HepG2 (cell line): ENCODE measurements at regions not wholly inside any gene's neighbourhood (a gene's known extent, or its start where the extent isn't known, plus 50 kb on each side); places are given as distances from the start of the nearest gene placed in this dataset.

Experiments used
- CBX5 ChIP-seq: sonication (generic); formaldehyde crosslinking; IDR thresholded peaks from 2 replicates; pipeline ENCODE4 v1.4.0; 2020; ENCODE audit warnings: missing genetic modification reagents, borderline replicate concordance
- CHCHD3 ChIP-seq: sonication (generic); formaldehyde crosslinking; IDR thresholded peaks from 2 replicates; pipeline ENCODE4 v1.8.0; 2022; ENCODE audit warnings: mild to moderate bottlenecking, missing genetic modification reagents, moderate library complexity
- KDM2A ChIP-seq: sonication (generic); formaldehyde crosslinking; IDR thresholded peaks from 2 replicates; pipeline ENCODE4 v1.4.0; 2020; ENCODE audit warnings: low read depth, missing genetic modification reagents, borderline replicate concordance
- MIER2 ChIP-seq: IDR thresholded peaks from 2 replicates; pipeline ENCODE4 v1.6.1; 2016; ENCODE audit warnings: missing biosample characterization, missing genetic modification reagents
- REL ChIP-seq: sonication (generic); formaldehyde crosslinking; conservative IDR thresholded peaks from 2 replicates; pipeline ENCODE4 v1.8.0; 2022; ENCODE audit warnings: mild to moderate bottlenecking, missing genetic modification reagents, moderate library complexity
- SMAD3 ChIP-seq: sonication (generic); formaldehyde crosslinking; IDR thresholded peaks from 2 replicates; pipeline ENCODE4 v1.4.0; 2020; ENCODE audit warnings: missing genetic modification reagents
- SP140L ChIP-seq: sonication (generic); formaldehyde crosslinking; IDR thresholded peaks from 2 replicates; pipeline ENCODE4 v1.4.0; 2020; ENCODE audit warnings: missing genetic modification reagents, borderline replicate concordance
- SRSF9 ChIP-seq: fragments of 200-400 bp; formaldehyde crosslinking; IDR thresholded peaks from 2 replicates; pipeline ENCODE4 v1.6.1; 2018; ENCODE audit warnings: borderline replicate concordance, mild to moderate bottlenecking, low read depth, low read length; ENCODE audit not compliant: insufficient read depth, poor library complexity, severe bottlenecking
- TGIF2 ChIP-seq: IDR thresholded peaks from 2 replicates; pipeline ENCODE4 v1.6.1; 2016; ENCODE audit warnings: control low read depth, missing compliant biosample characterization
- TRIM24 ChIP-seq: sonication (generic); formaldehyde crosslinking; IDR thresholded peaks from 2 replicates; pipeline ENCODE4 v1.8.0; 2022; ENCODE audit warnings: mild to moderate bottlenecking, missing genetic modification reagents
- ZNF10 ChIP-seq: sonication (generic); formaldehyde crosslinking; IDR thresholded peaks from 2 replicates; pipeline ENCODE4 v1.4.0; 2020; ENCODE audit warnings: mild to moderate bottlenecking, low read depth, missing genetic modification reagents, borderline replicate concordance
- ZNF234 ChIP-seq: sonication (generic); formaldehyde crosslinking; conservative IDR thresholded peaks from 2 replicates; pipeline ENCODE4 v1.5.1; 2020; ENCODE audit warnings: mild to moderate bottlenecking, missing genetic modification reagents
- ZNF546 ChIP-seq: sonication (generic); formaldehyde crosslinking; conservative IDR thresholded peaks from 2 replicates; pipeline ENCODE4 v1.8.1; 2023; ENCODE audit warnings: mild to moderate bottlenecking, missing genetic modification reagents
- ZNF558 ChIP-seq: sonication (generic); formaldehyde crosslinking; IDR thresholded peaks from 2 replicates; pipeline ENCODE4 v1.9.0; 2022; ENCODE audit warnings: mild to moderate bottlenecking, missing genetic modification reagents, borderline replicate concordance
- ZNF577 ChIP-seq: sonication (generic); formaldehyde crosslinking; IDR thresholded peaks from 2 replicates; pipeline ENCODE4 v1.4.0; 2020; ENCODE audit warnings: mild to moderate bottlenecking, low read depth, missing genetic modification reagents, borderline replicate concordance
- ZNF777 ChIP-seq: sonication (generic); formaldehyde crosslinking; IDR thresholded peaks from 2 replicates; pipeline ENCODE4 v1.4.0; 2020; ENCODE audit warnings: missing genetic modification reagents
- ZNF790 ChIP-seq: sonication (generic); formaldehyde crosslinking; IDR thresholded peaks from 2 replicates; pipeline ENCODE4 v1.8.0; 2022; ENCODE audit warnings: missing genetic modification reagents, mild to moderate bottlenecking, borderline replicate concordance
- ZNF879 ChIP-seq: sonication (generic); formaldehyde crosslinking; IDR thresholded peaks from 2 replicates; pipeline ENCODE4 v1.8.1; 2023; ENCODE audit warnings: missing genetic modification reagents
- ZSCAN22 ChIP-seq: sonication (generic); formaldehyde crosslinking; IDR thresholded peaks from 2 replicates; pipeline ENCODE4 v1.4.0; 2020; ENCODE audit warnings: mild to moderate bottlenecking, missing genetic modification reagents
- TF ChIP-seq, protein P1 (sequence below): sonication (generic); formaldehyde crosslinking; IDR thresholded peaks from 2 replicates; pipeline ENCODE4 v1.4.0; 2020; ENCODE audit warnings: missing genetic modification reagents; ENCODE audit errors: not compliant biosample characterization
- TF ChIP-seq, protein P2 (sequence below): sonication (generic); formaldehyde crosslinking; IDR thresholded peaks from 2 replicates; pipeline ENCODE4 v1.8.0; 2022; ENCODE audit warnings: mild to moderate bottlenecking, missing genetic modification reagents; ENCODE audit not compliant: insufficient replicate concordance
- TF ChIP-seq, protein P3 (sequence below): sonication (generic); formaldehyde crosslinking; conservative IDR thresholded peaks from 2 replicates; pipeline ENCODE4 v1.4.0; 2020; ENCODE audit warnings: missing genetic modification reagents
- TF ChIP-seq, protein P4 (sequence below): sonication (generic); formaldehyde crosslinking; IDR thresholded peaks from 2 replicates; pipeline ENCODE4 v1.4.0; 2020; ENCODE audit warnings: mild to moderate bottlenecking, missing genetic modification reagents

DNA sequence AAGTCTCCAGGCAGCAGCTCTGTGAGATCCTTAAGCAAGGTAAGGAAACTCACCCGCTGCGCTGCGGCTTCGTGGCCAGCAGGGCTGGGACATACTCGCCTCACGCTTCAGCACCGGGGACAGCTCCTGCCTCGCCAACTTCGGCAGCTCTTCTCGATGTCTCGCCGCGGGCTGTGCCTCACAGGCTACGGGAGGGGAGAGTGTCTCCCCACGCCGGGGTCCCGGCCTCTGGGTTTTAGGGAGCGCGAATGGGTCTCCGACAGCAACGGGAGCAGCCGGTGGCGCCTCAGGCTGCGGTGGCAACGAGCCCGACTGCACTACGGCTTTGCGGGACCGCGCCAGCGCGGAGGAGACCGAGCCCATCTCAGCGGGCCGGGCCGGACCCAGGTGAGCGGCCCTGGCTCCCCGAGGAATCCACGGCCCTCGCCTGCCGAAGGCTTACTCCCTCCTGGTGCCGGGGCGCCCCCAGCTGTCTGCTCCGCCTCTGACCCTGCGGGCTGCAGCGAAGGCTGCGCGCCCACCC, 62.4 kb downstream of the LSM5 start (continued):
- TF ChIP-seq, protein P1, sequence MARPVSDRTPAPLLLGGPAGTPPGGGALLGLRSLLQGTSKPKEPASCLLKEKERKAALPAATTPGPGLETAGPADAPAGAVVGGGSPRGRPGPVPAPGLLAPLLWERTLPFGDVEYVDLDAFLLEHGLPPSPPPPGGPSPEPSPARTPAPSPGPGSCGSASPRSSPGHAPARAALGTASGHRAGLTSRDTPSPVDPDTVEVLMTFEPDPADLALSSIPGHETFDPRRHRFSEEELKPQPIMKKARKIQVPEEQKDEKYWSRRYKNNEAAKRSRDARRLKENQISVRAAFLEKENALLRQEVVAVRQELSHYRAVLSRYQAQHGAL: peak; percentile 92
- TF ChIP-seq REL (CRISPR knock-in tag) (peak; percentile 68; the same call in 1 of the 2 replicates), KDM2A (CRISPR knock-in tag) (peak; percentile 83), SMAD3 (peak; percentile 95), ZNF790 (CRISPR knock-in tag) (peak; percentile 77; the same call in 1 of the 2 replicates), MIER2 (CRISPR knock-in tag) (peak; percentile 99), ZNF546 (peak; percentile 66; the same call in 1 of the 2 replicates), ZNF234 (CRISPR knock-in tag) (no peak), ZNF879 (CRISPR knock-in tag) (peak; percentile 87; the same call in 1 of the 2 replicates), ZNF10 (CRISPR knock-in tag) (no peak), ZNF577 (CRISPR knock-in tag) (0 out of 2 replicates have a peak, but pooled peaks have one; percentile 46), SRSF9 (no peak), TGIF2 (CRISPR knock-in tag) (peak; percentile 91; the same call in 1 of the 2 replicates), CHCHD3 (CRISPR knock-in tag) (0 out of 2 replicates have a peak, but pooled peaks have one; percentile 41), CBX5 (peak; percentile 76; the same call in 1 of the 2 replicates), TRIM24 (CRISPR knock-in tag) (no peak), ZSCAN22 (CRISPR knock-in tag) (no peak), ZNF777 (CRISPR knock-in tag) (peak; percentile 42; the same call in 1 of the 2 replicates), ZNF558 (CRISPR knock-in tag) (peak; percentile 91; the same call in 1 of the 2 replicates), SP140L (CRISPR knock-in tag) (peak; percentile 84; the same call in 1 of the 2 replicates)
- TF ChIP-seq, protein P2, sequence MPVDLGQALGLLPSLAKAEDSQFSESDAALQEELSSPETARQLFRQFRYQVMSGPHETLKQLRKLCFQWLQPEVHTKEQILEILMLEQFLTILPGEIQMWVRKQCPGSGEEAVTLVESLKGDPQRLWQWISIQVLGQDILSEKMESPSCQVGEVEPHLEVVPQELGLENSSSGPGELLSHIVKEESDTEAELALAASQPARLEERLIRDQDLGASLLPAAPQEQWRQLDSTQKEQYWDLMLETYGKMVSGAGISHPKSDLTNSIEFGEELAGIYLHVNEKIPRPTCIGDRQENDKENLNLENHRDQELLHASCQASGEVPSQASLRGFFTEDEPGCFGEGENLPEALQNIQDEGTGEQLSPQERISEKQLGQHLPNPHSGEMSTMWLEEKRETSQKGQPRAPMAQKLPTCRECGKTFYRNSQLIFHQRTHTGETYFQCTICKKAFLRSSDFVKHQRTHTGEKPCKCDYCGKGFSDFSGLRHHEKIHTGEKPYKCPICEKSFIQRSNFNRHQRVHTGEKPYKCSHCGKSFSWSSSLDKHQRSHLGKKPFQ (CRISPR knock-in tag): no peak
- TF ChIP-seq, protein P3, sequence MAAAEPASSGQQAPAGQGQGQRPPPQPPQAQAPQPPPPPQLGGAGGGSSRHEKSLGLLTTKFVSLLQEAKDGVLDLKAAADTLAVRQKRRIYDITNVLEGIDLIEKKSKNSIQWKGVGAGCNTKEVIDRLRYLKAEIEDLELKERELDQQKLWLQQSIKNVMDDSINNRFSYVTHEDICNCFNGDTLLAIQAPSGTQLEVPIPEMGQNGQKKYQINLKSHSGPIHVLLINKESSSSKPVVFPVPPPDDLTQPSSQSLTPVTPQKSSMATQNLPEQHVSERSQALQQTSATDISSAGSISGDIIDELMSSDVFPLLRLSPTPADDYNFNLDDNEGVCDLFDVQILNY (CRISPR knock-in tag): peak; percentile 84
- TF ChIP-seq, protein P4, sequence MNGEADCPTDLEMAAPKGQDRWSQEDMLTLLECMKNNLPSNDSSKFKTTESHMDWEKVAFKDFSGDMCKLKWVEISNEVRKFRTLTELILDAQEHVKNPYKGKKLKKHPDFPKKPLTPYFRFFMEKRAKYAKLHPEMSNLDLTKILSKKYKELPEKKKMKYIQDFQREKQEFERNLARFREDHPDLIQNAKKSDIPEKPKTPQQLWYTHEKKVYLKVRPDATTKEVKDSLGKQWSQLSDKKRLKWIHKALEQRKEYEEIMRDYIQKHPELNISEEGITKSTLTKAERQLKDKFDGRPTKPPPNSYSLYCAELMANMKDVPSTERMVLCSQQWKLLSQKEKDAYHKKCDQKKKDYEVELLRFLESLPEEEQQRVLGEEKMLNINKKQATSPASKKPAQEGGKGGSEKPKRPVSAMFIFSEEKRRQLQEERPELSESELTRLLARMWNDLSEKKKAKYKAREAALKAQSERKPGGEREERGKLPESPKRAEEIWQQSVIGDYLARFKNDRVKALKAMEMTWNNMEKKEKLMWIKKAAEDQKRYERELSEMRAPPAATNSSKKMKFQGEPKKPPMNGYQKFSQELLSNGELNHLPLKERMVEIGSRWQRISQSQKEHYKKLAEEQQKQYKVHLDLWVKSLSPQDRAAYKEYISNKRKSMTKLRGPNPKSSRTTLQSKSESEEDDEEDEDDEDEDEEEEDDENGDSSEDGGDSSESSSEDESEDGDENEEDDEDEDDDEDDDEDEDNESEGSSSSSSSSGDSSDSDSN (CRISPR knock-in tag): no peak
